CD14-positive monocyte (primary cell): ENCODE measurements at regions not wholly inside any gene's neighbourhood (a gene's known extent, or its start where the extent isn't known, plus 50 kb on each side); places are given as distances from the start of the nearest gene placed in this dataset.
"Not testable (repeated sequence)": the region's sequence is repeated elsewhere in the genome, so short reads cannot be mapped to it uniquely, and the experiment has no call there.

Experiments used
- DNase-seq, 3 donors: peaks; one replicate each; pipeline ENCODE4 v3.0.0-alpha.2; 2011 to 2022
- H2AFZ ChIP-seq: 2 replicates; pipeline ENCODE4 v1.6.0; 2012; ENCODE audit warnings: mild to moderate bottlenecking, low read depth, low read length, inconsistent platforms; ENCODE audit not compliant: insufficient read depth, poor library complexity, severe bottlenecking
- H3K27ac ChIP-seq, 2 donors: 1 replicate in 1 of 2; 2 replicates in 1 of 2; pipeline ENCODE4 v1.5.1; 2012 to 2013; ENCODE audit warnings: low read length in 2 of 2, control low read depth in 1 of 2, inconsistent platforms in 1 of 2, low read depth in 1 of 2, mild to moderate bottlenecking in 1 of 2
- H3K27me3 ChIP-seq, 2 donors: one replicate each; pipeline versions ENCODE4 v1.6.0 to v1.6.1; 2011 to 2013; ENCODE audit warnings: low read length in 2 of 2; ENCODE audit not compliant: control insufficient read depth in 2 of 2, insufficient read depth in 2 of 2
- H3K36me3 ChIP-seq, 2 donors: replicated peaks in 1 of 2; 1 replicate in 1 of 2; 2 replicates in 1 of 2; pipeline versions ENCODE4 v1.5.1 to v1.6.1; 2012 to 2013; ENCODE audit warnings: low read length in 2 of 2, control low read depth in 1 of 2, inconsistent platforms in 1 of 2, mild to moderate bottlenecking in 1 of 2; ENCODE audit not compliant: insufficient read depth in 2 of 2, control insufficient read depth in 1 of 2
- H3K4me1 ChIP-seq, 2 donors: 1 replicate in 1 of 2; 2 replicates in 1 of 2; pipeline versions ENCODE4 v1.5.1 to v1.6.1; 2012 to 2013; ENCODE audit warnings: low read length in 2 of 2, control low read depth in 1 of 2, inconsistent platforms in 1 of 2, mild to moderate bottlenecking in 1 of 2, moderate library complexity in 1 of 2; ENCODE audit not compliant: insufficient read depth in 2 of 2, control insufficient read depth in 1 of 2
- H3K4me2 ChIP-seq: replicated peaks from 2 replicates; pipeline ENCODE3; 2012; ENCODE audit warnings: low read length, moderate library complexity, mild to moderate bottlenecking; ENCODE audit not compliant: poor library complexity, severe bottlenecking; ENCODE audit errors: extremely low read depth
- H3K4me3 ChIP-seq, 3 experiments: fragments of 200-600 bp in 1 of 3; sonication (generic) in 1 of 3; replicated peaks in 1 of 3; 1 replicate in 2 of 3; 2 replicates in 1 of 3; pipeline ENCODE4 v1.5.1; 2011 to 2013; ENCODE audit warnings: low read length in 3 of 3, mild to moderate bottlenecking in 3 of 3, control low read depth in 2 of 3, low read depth in 2 of 3, inconsistent platforms in 1 of 3, moderate library complexity in 1 of 3
- H3K79me2 ChIP-seq: 2 replicates; pipeline ENCODE4 v1.6.0; 2012; ENCODE audit warnings: mild to moderate bottlenecking, control low read depth, inconsistent platforms, low read length, moderate library complexity; ENCODE audit not compliant: insufficient read depth
- H3K9ac ChIP-seq: 2 replicates; pipeline ENCODE4 v1.6.0; 2017; ENCODE audit warnings: low read length, mild to moderate bottlenecking; ENCODE audit not compliant: insufficient read depth, poor library complexity, severe bottlenecking
- H3K9me3 ChIP-seq, 2 donors: replicated peaks in 1 of 2; 1 replicate in 1 of 2; 2 replicates in 1 of 2; pipeline versions ENCODE4 v1.5.1 to v1.6.1; 2012 to 2013; ENCODE audit warnings: low read length in 2 of 2, control low read depth in 1 of 2; ENCODE audit not compliant: control insufficient read depth in 1 of 2, insufficient read depth in 1 of 2
- H4K20me1 ChIP-seq: 2 replicates; pipeline ENCODE4 v1.6.0; 2012; ENCODE audit warnings: mild to moderate bottlenecking, low read length, control low read depth, moderate library complexity; ENCODE audit not compliant: insufficient read depth
- H3K27ac Mint-ChIP-seq, 7 donors: one replicate each; pipeline ENCODE4 v1.8.0; 2020; ENCODE audit warnings: mild to moderate bottlenecking in 7 of 7, mixed read lengths in 7 of 7, moderate library complexity in 6 of 7, inconsistent platforms in 2 of 7
- H3K27me3 Mint-ChIP-seq, 3 donors: one replicate each; pipeline ENCODE4 v1.8.0; 2021 to 2022; ENCODE audit warnings: low read depth in 3 of 3, mild to moderate bottlenecking in 3 of 3, mixed read lengths in 3 of 3, moderate library complexity in 3 of 3, inconsistent platforms in 1 of 3
- H3K36me3 Mint-ChIP-seq, 2 donors: one replicate each; pipeline ENCODE4 v1.8.0; 2020; ENCODE audit warnings: mixed read lengths in 2 of 2, inconsistent platforms in 1 of 2, mild to moderate bottlenecking in 1 of 2
- H3K4me1 Mint-ChIP-seq: one replicate; pipeline ENCODE4 v1.8.0; 2020; ENCODE audit warnings: mild to moderate bottlenecking, mixed read lengths
- H3K4me3 Mint-ChIP-seq, 2 donors: one replicate each; pipeline ENCODE4 v1.8.0; 2020; ENCODE audit warnings: mild to moderate bottlenecking in 2 of 2, mixed read lengths in 2 of 2, moderate library complexity in 1 of 2
- H3K9me3 Mint-ChIP-seq, 7 donors: one replicate each; pipeline ENCODE4 v1.8.0; 2020 to 2022; ENCODE audit warnings: mixed read lengths in 7 of 7, mild to moderate bottlenecking in 6 of 7, moderate library complexity in 6 of 7, inconsistent platforms in 2 of 7
- WGBS: methylation state at CpG from one replicate; pipeline ENCODE4 v1.1.5; 2013; ENCODE audit warnings: missing lambda C conversion rate; ENCODE audit not compliant: insufficient coverage; 5-methylcytosine and 5-hydroxymethylcytosine counted together
- intact Hi-C, 2 donors: fragments of 100-400 bp; cut with micrococcal nuclease; formaldehyde crosslinking; loops; one replicate each; pipeline versions ENCODE4 v1.15.0 to v1.15.1; 2023
- TF ChIP-seq, protein P1 (sequence below): fragments of 200-600 bp; IDR thresholded peaks from one replicate; pipeline ENCODE4 v1.8.0; 2022; ENCODE audit warnings: antibody characterized with exemption, mild to moderate bottlenecking

DNA sequence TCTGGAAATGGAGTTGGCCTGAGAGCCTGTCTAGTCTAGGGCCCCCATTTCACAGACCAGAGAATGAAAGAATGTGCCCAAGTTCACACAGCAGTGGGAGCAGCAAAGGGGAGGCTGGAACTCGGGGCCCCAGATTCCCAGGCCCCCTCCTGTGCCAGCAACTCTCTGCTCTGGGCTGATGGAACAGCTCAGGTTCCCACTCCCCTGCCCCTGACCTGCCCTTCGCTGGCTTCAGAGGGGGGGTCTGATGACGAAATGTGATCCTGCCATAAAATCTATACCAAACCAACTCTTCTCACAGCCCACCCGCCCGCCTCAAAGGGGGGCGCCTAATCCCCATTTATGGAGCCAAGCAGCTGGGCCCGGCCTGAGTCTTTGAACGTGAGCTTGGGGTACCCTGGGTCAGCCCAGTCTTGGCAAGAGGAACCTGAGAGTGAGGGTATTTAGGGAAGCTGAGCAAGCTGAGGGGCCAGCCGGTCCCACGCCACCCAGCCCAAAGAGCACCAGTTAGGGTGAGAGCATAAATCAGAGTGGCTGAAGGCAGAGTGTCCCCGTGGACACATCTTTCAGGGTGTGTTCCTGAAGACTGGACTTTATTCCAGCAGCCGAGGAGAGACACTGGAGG lies 65.0 kb downstream of the FOXD2 start:
- Histone ChIP-seq H3K4me3 (no peak overlapping the region), H2AFZ (no peak overlapping the region), H3K9me3 (peaks cover 0 to 8% of the 10 kb centered on the region in 2 donors), H3K4me2 (no peak overlapping the region), H3K79me2 (no peaks in the 10 kb centered on the region), H4K20me1 (no peaks in the 10 kb centered on the region), H3K27me3 (peaks cover 30 to 35% of the 10 kb centered on the region in 2 donors), H3K9ac (no peak overlapping the region), H3K4me1 (peaks cover 0 to 2% of the 10 kb centered on the region in 2 donors), H3K36me3 (no peaks in the 10 kb centered on the region), H3K27ac (no peak overlapping the region)
- Mint-ChIP-seq H3K4me3 (no peak overlapping the region), H3K27ac (no peak overlapping the region), H3K27me3 (peaks cover 30 to 52% (median 36%) of the 10 kb centered on the region in 3 donors), H3K9me3 (peaks cover 0 to 8% (median 2%) of the 10 kb centered on the region in 7 donors), H3K4me1 (peaks cover 2% of the 10 kb centered on the region), H3K36me3 (no peaks in the 10 kb centered on the region)
- no peak for DNase-seq
- 86% methylated on average over 7 of the region's 12 CpGs for WGBS
- TF ChIP-seq, protein P1, sequence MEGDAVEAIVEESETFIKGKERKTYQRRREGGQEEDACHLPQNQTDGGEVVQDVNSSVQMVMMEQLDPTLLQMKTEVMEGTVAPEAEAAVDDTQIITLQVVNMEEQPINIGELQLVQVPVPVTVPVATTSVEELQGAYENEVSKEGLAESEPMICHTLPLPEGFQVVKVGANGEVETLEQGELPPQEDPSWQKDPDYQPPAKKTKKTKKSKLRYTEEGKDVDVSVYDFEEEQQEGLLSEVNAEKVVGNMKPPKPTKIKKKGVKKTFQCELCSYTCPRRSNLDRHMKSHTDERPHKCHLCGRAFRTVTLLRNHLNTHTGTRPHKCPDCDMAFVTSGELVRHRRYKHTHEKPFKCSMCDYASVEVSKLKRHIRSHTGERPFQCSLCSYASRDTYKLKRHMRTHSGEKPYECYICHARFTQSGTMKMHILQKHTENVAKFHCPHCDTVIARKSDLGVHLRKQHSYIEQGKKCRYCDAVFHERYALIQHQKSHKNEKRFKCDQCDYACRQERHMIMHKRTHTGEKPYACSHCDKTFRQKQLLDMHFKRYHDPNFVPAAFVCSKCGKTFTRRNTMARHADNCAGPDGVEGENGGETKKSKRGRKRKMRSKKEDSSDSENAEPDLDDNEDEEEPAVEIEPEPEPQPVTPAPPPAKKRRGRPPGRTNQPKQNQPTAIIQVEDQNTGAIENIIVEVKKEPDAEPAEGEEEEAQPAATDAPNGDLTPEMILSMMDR = no peak
- intact Hi-C loops = no loop called here

DNA sequence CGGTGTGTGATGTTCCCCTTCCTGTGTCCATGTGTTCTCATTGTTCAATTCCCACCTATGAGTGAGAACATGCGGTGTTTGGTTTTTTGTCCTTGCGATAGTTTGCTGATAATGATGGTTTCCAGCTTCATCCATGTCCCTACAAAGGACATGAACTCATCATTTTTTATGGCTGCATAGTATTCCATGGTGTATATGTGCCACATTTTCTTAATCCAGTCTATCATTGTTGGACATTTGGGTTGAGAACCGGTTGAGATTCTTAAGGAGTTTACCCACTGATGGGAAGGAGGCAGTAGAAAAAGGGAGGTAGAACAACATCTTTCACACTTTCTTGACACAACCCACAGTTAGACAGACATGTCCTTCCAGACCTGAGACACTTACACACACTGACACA lies 67.0 kb downstream of the FOXD2 start:
- H3K36me3 Mint-ChIP-seq, H2AFZ ChIP-seq, H3K4me1 ChIP-seq, H3K27ac Mint-ChIP-seq, H3K27ac ChIP-seq, H3K4me3 ChIP-seq, intact Hi-C loops, H3K4me2 ChIP-seq, DNase-seq, H3K9ac ChIP-seq, H3K79me2 ChIP-seq, H3K4me1 Mint-ChIP-seq, H3K36me3 ChIP-seq, H4K20me1 ChIP-seq: not testable (repeated sequence)
- Mint-ChIP-seq H3K9me3 (peaks cover 0 to 10% (median 3%) of the 10 kb centered on the region in 7 donors), H3K4me3 (peak overlapping the region in 1 of 2 donors; percentile 43), H3K27me3 (peaks cover 46 to 63% (median 47%) of the 10 kb centered on the region in 3 donors)
- H3K27me3 ChIP-seq = peaks cover 44 to 48% of the 10 kb centered on the region in 2 donors
- no CpG with 5 or more reads among the region's 4 CpGs for WGBS
- H3K9me3 ChIP-seq = peaks cover 0 to 17% of the 10 kb centered on the region in 2 donors
